SU-DHL-6 (cell line): ENCODE measurements at regions not wholly inside any gene's neighbourhood (a gene's known extent, or its start where the extent isn't known, plus 50 kb on each side); places are given as distances from the start of the nearest gene placed in this dataset.

Experiments used
- H2AFZ ChIP-seq: fragments of 200-600 bp; sonication (generic); 2 replicates; pipeline ENCODE4 v1.6.1; 2014; ENCODE audit warnings: low read depth, mild to moderate bottlenecking, moderate library complexity, mixed read lengths, antibody characterized with exemption, low read length; ENCODE audit not compliant: severe bottlenecking
- H3F3A ChIP-seq: fragments of 200-600 bp; shearing (Covaris generic); 2 replicates; pipeline ENCODE4 v1.6.0; 2016; ENCODE audit warnings: antibody characterized with exemption, mild to moderate bottlenecking; ENCODE audit not compliant: insufficient read depth
- H3K27ac ChIP-seq: fragments of 200-600 bp; sonication (generic); 2 replicates; pipeline ENCODE4 v1.5.1; 2016; ENCODE audit warnings: low read depth, mild to moderate bottlenecking, low read length, moderate library complexity, mixed read lengths
- H3K27me3 ChIP-seq: fragments of 200-600 bp; sonication (generic), shearing (Covaris generic); 2 replicates; pipeline ENCODE4 v1.6.0; 2014; ENCODE audit warnings: mild to moderate bottlenecking, low read length
- H3K36me3 ChIP-seq: fragments of 200-600 bp; sonication (generic); 2 replicates; pipeline ENCODE4 v1.6.1; 2014; ENCODE audit warnings: mild to moderate bottlenecking, low read length, mixed read lengths
- H3K4me2 ChIP-seq: fragments of 300-600, 200-600 bp; shearing (Covaris generic), sonication (generic); 2 replicates; pipeline ENCODE4 v1.6.0; 2014; ENCODE audit warnings: low read length, low read depth, mild to moderate bottlenecking; ENCODE audit not compliant: poor library complexity, severe bottlenecking
- H3K4me3 ChIP-seq: fragments of 200-600 bp; sonication (generic); 2 replicates; pipeline ENCODE4 v1.5.1; 2014; ENCODE audit warnings: antibody characterized with exemption, low read length, mild to moderate bottlenecking, mixed read lengths; ENCODE audit not compliant: insufficient read depth, poor library complexity, severe bottlenecking
- H3K79me2 ChIP-seq: fragments of 200-600 bp; sonication (generic); 2 replicates; pipeline ENCODE4 v1.6.1; 2014; ENCODE audit warnings: mild to moderate bottlenecking, low read length, moderate library complexity; ENCODE audit not compliant: insufficient read depth
- H3K9ac ChIP-seq: fragments of 200-600 bp; sonication (generic); 2 replicates; pipeline ENCODE4 v1.7.0; 2014; ENCODE audit warnings: mild to moderate bottlenecking, low read length
- H3K9me2 ChIP-seq: fragments of 200-600 bp; sonication (generic); replicated peaks from 2 replicates; pipeline ENCODE4 v1.6.1; 2014; ENCODE audit warnings: low read length; ENCODE audit not compliant: insufficient read depth
- H3K9me3 ChIP-seq: fragments of 200-600 bp; sonication (generic); 2 replicates; pipeline ENCODE4 v1.6.1; 2014; ENCODE audit warnings: low read length, mixed read lengths; ENCODE audit not compliant: insufficient read depth
- H4K20me1 ChIP-seq: fragments of 200-600 bp; sonication (generic); 2 replicates; pipeline ENCODE4 v1.6.1; 2014; ENCODE audit warnings: low read depth, mild to moderate bottlenecking, antibody characterized with exemption, low read length, moderate library complexity, mixed read lengths
- EZH2phosphoT487 ChIP-seq: fragments of 200-600 bp; sonication (generic), shearing (Covaris generic); conservative IDR thresholded peaks from 2 replicates; pipeline ENCODE4 v1.6.1; 2018; ENCODE audit warnings: mild to moderate bottlenecking, antibody characterized with exemption, low read length, moderate library complexity, mixed read lengths
- TF ChIP-seq, protein P1 (sequence below): fragments of 200-600 bp; sonication (generic); IDR thresholded peaks from one replicate; pipeline ENCODE4 v1.5.1; 2017; ENCODE audit warnings: antibody characterized with exemption, mild to moderate bottlenecking, low read length, moderate library complexity; ENCODE audit not compliant: insufficient read depth, poor library complexity, severe bottlenecking

DNA sequence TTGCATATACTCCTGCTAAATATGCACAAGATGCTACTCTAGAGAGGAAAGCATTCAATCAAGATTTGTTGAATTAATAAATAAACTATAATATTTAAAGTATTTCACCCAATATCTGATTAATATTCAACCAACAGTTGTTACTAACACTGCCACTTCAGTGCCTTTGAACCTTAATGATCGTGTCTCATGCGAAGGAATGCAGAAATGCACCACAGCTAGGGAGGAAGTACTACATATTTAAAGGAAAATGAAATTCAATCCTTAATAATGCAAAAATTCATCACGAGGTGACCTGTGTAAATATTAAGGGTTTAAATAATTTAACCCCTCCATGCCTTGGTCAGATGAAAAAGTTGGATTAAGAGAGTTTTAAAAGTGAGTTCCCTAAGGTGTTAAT is 114.2 kb upstream of the DAZL start:
- no peaks in the 10 kb centered on the region for H3K79me2 ChIP-seq

DNA sequence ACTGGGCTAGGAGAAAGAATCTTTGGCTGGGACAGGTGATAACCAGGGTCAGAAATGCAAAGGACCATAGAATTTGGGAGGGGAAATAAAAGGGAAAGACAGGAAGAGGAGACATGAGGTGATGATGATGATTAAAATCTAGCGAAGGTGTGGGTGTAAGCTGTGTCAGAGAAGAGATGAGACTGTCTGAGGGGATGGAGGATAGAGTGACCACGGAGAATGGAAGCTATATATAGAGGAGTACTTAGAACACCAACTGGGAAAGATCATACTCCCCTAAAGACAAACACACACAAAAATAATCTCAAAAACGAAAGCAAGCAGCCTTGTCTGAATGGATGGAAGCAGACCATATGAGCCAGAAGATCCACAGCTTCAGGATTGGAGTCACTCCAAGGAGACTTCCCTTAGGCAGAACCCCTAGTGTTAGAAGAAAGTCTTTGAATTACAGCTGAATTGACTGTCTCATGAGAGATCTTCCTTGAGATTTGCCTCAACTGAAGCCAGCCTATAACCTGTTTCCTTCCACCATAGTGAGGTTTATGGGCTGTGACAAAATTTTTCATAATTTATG is 115.2 kb upstream of the DAZL start:
- no peaks in the 10 kb centered on the region for H3K9me2 ChIP-seq
- H3K79me2 ChIP-seq, result no peaks in the 10 kb centered on the region
- no peak overlapping the region for H3K4me2 ChIP-seq
- no peak overlapping the region for H2AFZ ChIP-seq
- H4K20me1 ChIP-seq, result no peaks in the 10 kb centered on the region
- no peaks in the 10 kb centered on the region for H3F3A ChIP-seq
- TF ChIP-seq, protein P1, sequence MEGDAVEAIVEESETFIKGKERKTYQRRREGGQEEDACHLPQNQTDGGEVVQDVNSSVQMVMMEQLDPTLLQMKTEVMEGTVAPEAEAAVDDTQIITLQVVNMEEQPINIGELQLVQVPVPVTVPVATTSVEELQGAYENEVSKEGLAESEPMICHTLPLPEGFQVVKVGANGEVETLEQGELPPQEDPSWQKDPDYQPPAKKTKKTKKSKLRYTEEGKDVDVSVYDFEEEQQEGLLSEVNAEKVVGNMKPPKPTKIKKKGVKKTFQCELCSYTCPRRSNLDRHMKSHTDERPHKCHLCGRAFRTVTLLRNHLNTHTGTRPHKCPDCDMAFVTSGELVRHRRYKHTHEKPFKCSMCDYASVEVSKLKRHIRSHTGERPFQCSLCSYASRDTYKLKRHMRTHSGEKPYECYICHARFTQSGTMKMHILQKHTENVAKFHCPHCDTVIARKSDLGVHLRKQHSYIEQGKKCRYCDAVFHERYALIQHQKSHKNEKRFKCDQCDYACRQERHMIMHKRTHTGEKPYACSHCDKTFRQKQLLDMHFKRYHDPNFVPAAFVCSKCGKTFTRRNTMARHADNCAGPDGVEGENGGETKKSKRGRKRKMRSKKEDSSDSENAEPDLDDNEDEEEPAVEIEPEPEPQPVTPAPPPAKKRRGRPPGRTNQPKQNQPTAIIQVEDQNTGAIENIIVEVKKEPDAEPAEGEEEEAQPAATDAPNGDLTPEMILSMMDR, result no peak
- TF ChIP-seq EZH2phosphoT487, result no peak
- no peaks in the 10 kb centered on the region for H3K27me3 ChIP-seq
- H3K36me3 ChIP-seq, result no peaks in the 10 kb centered on the region
- no peaks in the 10 kb centered on the region for H3K9me3 ChIP-seq
- no peak overlapping the region for H3K27ac ChIP-seq
- H3K9ac ChIP-seq, result no peak overlapping the region
- H3K4me3 ChIP-seq, result no peak overlapping the region

More for the DNA sequence above, 114.2 kb upstream of the DAZL start:
- Histone ChIP-seq H3K9me2 (no peaks in the 10 kb centered on the region), H3K9ac (no peak overlapping the region), H3K36me3 (no peaks in the 10 kb centered on the region), H2AFZ (no peak overlapping the region), H3K9me3 (no peaks in the 10 kb centered on the region), H3K27me3 (no peaks in the 10 kb centered on the region), H4K20me1 (no peaks in the 10 kb centered on the region), H3K4me3 (no peak overlapping the region), H3K27ac (no peak overlapping the region), H3K4me2 (no peak overlapping the region), H3F3A (no peaks in the 10 kb centered on the region)
- no peak for TF ChIP-seq EZH2phosphoT487
- TF ChIP-seq, protein P1, result no peak

DNA sequence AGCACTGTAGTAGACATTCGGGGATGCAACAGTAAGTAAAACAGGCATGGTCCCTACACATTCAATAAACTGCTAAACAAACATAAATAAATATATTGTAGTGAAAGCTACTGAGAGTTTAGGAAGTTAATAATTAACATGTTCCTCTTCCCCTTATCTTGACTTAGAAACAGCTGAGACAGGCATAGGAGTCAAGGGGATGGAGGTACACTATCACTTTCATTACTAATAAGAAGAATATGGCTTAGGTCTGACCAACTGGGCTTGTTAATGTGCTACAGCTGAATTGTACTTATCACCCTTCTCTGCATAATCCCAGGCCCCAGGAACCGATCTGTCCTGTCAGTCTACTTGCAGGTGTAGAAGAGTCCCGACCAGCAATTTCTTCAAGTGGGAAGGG is 116.3 kb upstream of the DAZL start:
- Histone ChIP-seq H3K9ac (no peak overlapping the region), H2AFZ (no peak overlapping the region), H3K27ac (no peak overlapping the region), H3K9me2 (no peaks in the 10 kb centered on the region), H3K27me3 (no peaks in the 10 kb centered on the region), H3K36me3 (no peaks in the 10 kb centered on the region), H3K4me3 (no peak overlapping the region), H3K79me2 (no peaks in the 10 kb centered on the region), H3K4me2 (no peak overlapping the region), H3K9me3 (no peaks in the 10 kb centered on the region), H4K20me1 (no peaks in the 10 kb centered on the region), H3F3A (no peaks in the 10 kb centered on the region)
- TF ChIP-seq, protein P1, result no peak
- no peak for TF ChIP-seq EZH2phosphoT487
